T47D (cell line): ENCODE measurements at regions not wholly inside any gene's neighbourhood (a gene's known extent, or its start where the extent isn't known, plus 50 kb on each side); places are given as distances from the start of the nearest gene placed in this dataset.

ENCODE experiments used
- DNase-seq, 2 experiments: peaks; one replicate each; pipeline versions ENCODE4 v3.0.0 to v3.0.0-alpha.2; 2011 to 2012; ENCODE audit warnings: low read depth in 1 of 2, low spot score in 1 of 2
- JUND ChIP-seq: IDR thresholded peaks from 2 replicates; pipeline ENCODE4 v1.6.1; 2012; ENCODE audit warnings: low read depth
- in situ Hi-C: cut with HindIII; loops from 2 replicates; pipeline ENCODE4 v1.10.0; 2016; ENCODE audit warnings: low sequenced_read_pairs, low pct_unique_long_range_greater_than_20kb

- no peak for TF ChIP-seq JUND
- in situ Hi-C loops = no loop called here
- no peak for DNase-seq
Measured at GRCh38 chr5:35488791-35489190, 128.9 kb upstream of the SPEF2 start.

- in situ Hi-C loops = no loop called here
- no peak for TF ChIP-seq JUND
- DNase-seq = no peak
Measured at GRCh38 chr5:35488055-35488454, 129.6 kb upstream of the SPEF2 start.

GRCh38 chr5:35487233-35488025, 130.2 kb upstream of the SPEF2 start:
- TF ChIP-seq JUND = no peak
- in situ Hi-C loops = no loop called here
- DNase-seq = no peak

- in situ Hi-C loops = no loop called here
- TF ChIP-seq JUND = no peak
- DNase-seq = no peak
Measured at GRCh38 chr5:35485487-35485886, 132.2 kb upstream of the SPEF2 start.

- in situ Hi-C loops = no loop called here
- DNase-seq = no peak
- TF ChIP-seq JUND = no peak
Measured at GRCh38 chr5:35484241-35484640, 133.4 kb upstream of the SPEF2 start.

- in situ Hi-C loops = no loop called here
- DNase-seq = no peak
- TF ChIP-seq JUND = no peak
Measured at GRCh38 chr5:35483780-35484179, 133.9 kb upstream of the SPEF2 start.

GRCh38 chr5:35483191-35483590, 134.5 kb upstream of the SPEF2 start:
- TF ChIP-seq JUND = no peak
- no peak for DNase-seq
- in situ Hi-C loops = no loop called here

- peak; percentile 69; the same call in 1 of the 2 replicates for TF ChIP-seq JUND
- in situ Hi-C loops = no loop called here
- DNase-seq = peak in 1 of 2 experiments; percentile 84
Measured at GRCh38 chr5:35482167-35482755, 135.4 kb upstream of the SPEF2 start.

GRCh38 chr5:35478856-35479682, 138.6 kb upstream of the SPEF2 start:
- peak; percentile 15 to 75 for DNase-seq

GRCh38 chr5:35477911-35478310, 139.8 kb upstream of the SPEF2 start:
- no peak for TF ChIP-seq JUND
- in situ Hi-C loops = no loop called here

More at GRCh38 chr5:35478856-35479682, 138.6 kb upstream of the SPEF2 start:
- in situ Hi-C loops = no loop called here
- TF ChIP-seq JUND = no peak

GRCh38 chr5:35477321-35477720, 140.3 kb upstream of the SPEF2 start:
- peak; percentile 14; the same call in 1 of the 2 replicates for TF ChIP-seq JUND
- peak in 1 of 2 experiments; percentile 93 for DNase-seq
- in situ Hi-C loops = no loop called here

More at GRCh38 chr5:35477911-35478310, 139.8 kb upstream of the SPEF2 start:
- no peak for DNase-seq

GRCh38 chr5:35476797-35477196, 140.9 kb upstream of the SPEF2 start:
- in situ Hi-C loops = no loop called here
- TF ChIP-seq JUND = peak; percentile 95; the same call in 1 of the 2 replicates
- DNase-seq = peak in 1 of 2 experiments; percentile 99

- TF ChIP-seq JUND = no peak
- in situ Hi-C loops = no loop called here
- no peak for DNase-seq
Measured at GRCh38 chr5:35476036-35476435, 141.6 kb upstream of the SPEF2 start.
